ENCODE measurements at regions not wholly inside any gene's neighbourhood (a gene's known extent, or its start where the extent isn't known, plus 50 kb on each side); places are given as distances from the start of the nearest gene placed in this dataset.

DNA sequence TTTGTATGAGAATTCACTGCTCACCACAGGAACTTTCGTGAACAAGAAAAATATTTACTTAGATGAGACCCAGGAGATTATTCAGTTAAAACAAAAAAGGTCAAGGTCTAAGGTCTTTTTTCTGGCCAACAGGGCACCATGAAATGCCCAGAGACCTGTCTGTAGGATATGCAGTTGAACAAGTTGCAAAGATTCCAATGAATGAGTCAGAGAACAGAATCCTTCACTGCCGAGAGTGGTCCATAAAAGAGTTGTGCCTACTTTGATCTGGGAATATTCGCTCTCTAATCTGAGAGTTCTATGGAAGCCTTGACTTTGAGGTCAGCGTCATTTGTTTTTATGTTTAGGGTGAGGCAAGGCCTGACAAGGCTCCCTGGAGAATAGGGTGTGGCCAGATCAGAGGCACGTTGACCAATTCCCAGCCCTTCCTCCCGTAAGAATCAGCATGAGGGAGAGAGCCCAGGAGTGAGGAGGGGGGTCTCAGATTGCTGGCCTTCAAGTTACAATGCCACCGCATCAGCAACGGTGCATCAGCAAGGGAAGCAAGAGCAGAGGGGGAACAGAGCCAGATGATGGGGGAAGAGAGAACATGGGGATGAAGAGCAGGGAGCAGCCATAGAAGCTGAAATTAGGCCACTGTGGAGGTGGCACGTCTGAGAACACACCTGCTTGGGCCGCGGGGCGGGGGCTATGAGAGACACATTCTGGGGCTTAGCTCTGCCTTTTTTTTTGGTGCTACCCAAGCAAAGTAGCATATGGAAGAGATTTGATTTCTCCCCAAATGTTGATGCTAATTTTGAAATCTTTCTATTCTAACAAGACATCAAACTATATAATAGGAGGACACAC is 206.4 kb upstream of the RAB4A start (continued):
- peak; percentile 84 for TF ChIP-seq ISL2 (CRISPR knock-in tag; IDR thresholded peaks at IDR 0.05)
- peak; percentile 53; the same call in 1 of the 2 replicates for TF ChIP-seq DPF2 (CRISPR knock-in tag; IDR thresholded peaks at IDR 0.05; ENCODE audit: borderline replicate concordance, low read depth)
- TF ChIP-seq FOXA1 (IDR thresholded peaks at IDR 0.05): no peak
- peak; percentile 30; the same call in 1 of the 2 replicates for TF ChIP-seq FOXA1 (CRISPR knock-in tag; IDR thresholded peaks at IDR 0.05)
- peak; percentile 29 for TF ChIP-seq MED8 (CRISPR knock-in tag; IDR thresholded peaks at IDR 0.05; ENCODE audit: insufficient replicate concordance)
- no peak for TF ChIP-seq MEIS1 (CRISPR knock-in tag; IDR thresholded peaks at IDR 0.05; ENCODE audit: borderline replicate concordance)
- TF ChIP-seq, protein P1, sequence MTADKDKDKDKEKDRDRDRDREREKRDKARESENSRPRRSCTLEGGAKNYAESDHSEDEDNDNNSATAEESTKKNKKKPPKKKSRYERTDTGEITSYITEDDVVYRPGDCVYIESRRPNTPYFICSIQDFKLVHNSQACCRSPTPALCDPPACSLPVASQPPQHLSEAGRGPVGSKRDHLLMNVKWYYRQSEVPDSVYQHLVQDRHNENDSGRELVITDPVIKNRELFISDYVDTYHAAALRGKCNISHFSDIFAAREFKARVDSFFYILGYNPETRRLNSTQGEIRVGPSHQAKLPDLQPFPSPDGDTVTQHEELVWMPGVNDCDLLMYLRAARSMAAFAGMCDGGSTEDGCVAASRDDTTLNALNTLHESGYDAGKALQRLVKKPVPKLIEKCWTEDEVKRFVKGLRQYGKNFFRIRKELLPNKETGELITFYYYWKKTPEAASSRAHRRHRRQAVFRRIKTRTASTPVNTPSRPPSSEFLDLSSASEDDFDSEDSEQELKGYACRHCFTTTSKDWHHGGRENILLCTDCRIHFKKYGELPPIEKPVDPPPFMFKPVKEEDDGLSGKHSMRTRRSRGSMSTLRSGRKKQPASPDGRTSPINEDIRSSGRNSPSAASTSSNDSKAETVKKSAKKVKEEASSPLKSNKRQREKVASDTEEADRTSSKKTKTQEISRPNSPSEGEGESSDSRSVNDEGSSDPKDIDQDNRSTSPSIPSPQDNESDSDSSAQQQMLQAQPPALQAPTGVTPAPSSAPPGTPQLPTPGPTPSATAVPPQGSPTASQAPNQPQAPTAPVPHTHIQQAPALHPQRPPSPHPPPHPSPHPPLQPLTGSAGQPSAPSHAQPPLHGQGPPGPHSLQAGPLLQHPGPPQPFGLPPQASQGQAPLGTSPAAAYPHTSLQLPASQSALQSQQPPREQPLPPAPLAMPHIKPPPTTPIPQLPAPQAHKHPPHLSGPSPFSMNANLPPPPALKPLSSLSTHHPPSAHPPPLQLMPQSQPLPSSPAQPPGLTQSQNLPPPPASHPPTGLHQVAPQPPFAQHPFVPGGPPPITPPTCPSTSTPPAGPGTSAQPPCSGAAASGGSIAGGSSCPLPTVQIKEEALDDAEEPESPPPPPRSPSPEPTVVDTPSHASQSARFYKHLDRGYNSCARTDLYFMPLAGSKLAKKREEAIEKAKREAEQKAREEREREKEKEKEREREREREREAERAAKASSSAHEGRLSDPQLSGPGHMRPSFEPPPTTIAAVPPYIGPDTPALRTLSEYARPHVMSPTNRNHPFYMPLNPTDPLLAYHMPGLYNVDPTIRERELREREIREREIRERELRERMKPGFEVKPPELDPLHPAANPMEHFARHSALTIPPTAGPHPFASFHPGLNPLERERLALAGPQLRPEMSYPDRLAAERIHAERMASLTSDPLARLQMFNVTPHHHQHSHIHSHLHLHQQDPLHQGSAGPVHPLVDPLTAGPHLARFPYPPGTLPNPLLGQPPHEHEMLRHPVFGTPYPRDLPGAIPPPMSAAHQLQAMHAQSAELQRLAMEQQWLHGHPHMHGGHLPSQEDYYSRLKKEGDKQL (CRISPR knock-in tag; IDR thresholded peaks at IDR 0.05; ENCODE audit: low read depth): peak; percentile 80
- no peak for TF ChIP-seq ZNF558 (CRISPR knock-in tag; IDR thresholded peaks at IDR 0.05; ENCODE audit: borderline replicate concordance)
- TF ChIP-seq PITX1 (CRISPR knock-in tag; IDR thresholded peaks at IDR 0.05): peak; percentile 89
- peak; percentile 89 for TF ChIP-seq TBL1XR1 (IDR thresholded peaks at IDR 0.05; ENCODE audit: borderline replicate concordance, low read length, partially characterized antibody)
- peak; percentile 95 for TF ChIP-seq NCOA2 (CRISPR knock-in tag; IDR thresholded peaks at IDR 0.05)
- peak; percentile 93 to 98 for TF ChIP-seq NR2F1 (CRISPR knock-in tag; IDR thresholded peaks at IDR 0.05)
- TF ChIP-seq, protein P2, sequence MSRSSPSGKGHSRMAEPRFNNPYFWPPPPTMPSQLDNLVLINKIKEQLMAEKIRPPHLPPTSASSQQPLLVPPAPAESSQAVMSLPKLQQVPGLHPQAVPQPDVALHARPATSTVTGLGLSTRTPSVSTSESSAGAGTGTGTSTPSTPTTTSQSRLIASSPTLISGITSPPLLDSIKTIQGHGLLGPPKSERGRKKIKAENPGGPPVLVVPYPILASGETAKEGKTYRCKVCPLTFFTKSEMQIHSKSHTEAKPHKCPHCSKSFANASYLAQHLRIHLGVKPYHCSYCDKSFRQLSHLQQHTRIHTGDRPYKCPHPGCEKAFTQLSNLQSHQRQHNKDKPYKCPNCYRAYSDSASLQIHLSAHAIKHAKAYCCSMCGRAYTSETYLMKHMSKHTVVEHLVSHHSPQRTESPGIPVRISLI (CRISPR knock-in tag; IDR thresholded peaks at IDR 0.05; ENCODE audit: borderline replicate concordance): peak; percentile 82
- TF ChIP-seq RARA (CRISPR knock-in tag; IDR thresholded peaks at IDR 0.05): peak; percentile 96
- TF ChIP-seq RXRB (CRISPR knock-in tag; IDR thresholded peaks at IDR 0.05; ENCODE audit: borderline replicate concordance): peak; percentile 86
- TF ChIP-seq FOXA3 (CRISPR knock-in tag; IDR thresholded peaks at IDR 0.05): peak; percentile 81
- TF ChIP-seq EEA1 (CRISPR knock-in tag; IDR thresholded peaks at IDR 0.05; ENCODE audit: borderline replicate concordance): no peak
- peak; percentile 86; the same call in 1 of the 2 replicates for TF ChIP-seq HDAC2 (CRISPR knock-in tag; IDR thresholded peaks at IDR 0.05)
- peak; percentile 69 for TF ChIP-seq ERF (CRISPR knock-in tag; IDR thresholded peaks at IDR 0.05)
- TF ChIP-seq MYNN (CRISPR knock-in tag; IDR thresholded peaks at IDR 0.05; ENCODE audit: low read depth): no peak
- TF ChIP-seq TRIM24 (CRISPR knock-in tag; IDR thresholded peaks at IDR 0.05): no peak
- TF ChIP-seq ZSCAN9 (CRISPR knock-in tag; IDR thresholded peaks at IDR 0.05; ENCODE audit: borderline replicate concordance): peak; percentile 49; the same call in 1 of the 2 replicates
- peak; percentile 88 for TF ChIP-seq FOXK1 (CRISPR knock-in tag; IDR thresholded peaks at IDR 0.05; ENCODE audit: borderline replicate concordance, low read depth)
- no peak; the same call in 1 of the 2 replicates for TF ChIP-seq ZNF746 (CRISPR knock-in tag; IDR thresholded peaks at IDR 0.05)
- peak; percentile 77; the same call in 1 of the 2 replicates for TF ChIP-seq NFKBIZ (CRISPR knock-in tag; IDR thresholded peaks at IDR 0.05)

All from HepG2 (cell line).